ENCODE measurements at regions not wholly inside any gene's neighbourhood (a gene's known extent, or its start where the extent isn't known, plus 50 kb on each side); places are given as distances from the start of the nearest gene placed in this dataset.

- TF ChIP-seq CTCF (conservative IDR thresholded peaks at IDR 0.05), result no peak
- no peak for TF ChIP-seq ZFX (IDR thresholded peaks at IDR 0.05)
Observed at GRCh38 chr13:109323338-109323737, 463.0 kb downstream of the IRS2 start.
